Activated naive CD4-positive, alpha-beta T cell treated with anti-CD3 and anti-CD28 coated beads, Interleukin-2, amount 50 U/mL, for 16 hours (primary cell): ENCODE measurements at regions not wholly inside any gene's neighbourhood (a gene's known extent, or its start where the extent isn't known, plus 50 kb on each side); places are given as distances from the start of the nearest gene placed in this dataset.

Source experiments
- DNase-seq: peaks from one replicate; pipeline ENCODE4 v3.0.0-alpha.2; 2020

- no peak for DNase-seq
Measured at GRCh38 chr18:24995056-24995455, 356.9 kb downstream of the ZNF521 start.

DNA sequence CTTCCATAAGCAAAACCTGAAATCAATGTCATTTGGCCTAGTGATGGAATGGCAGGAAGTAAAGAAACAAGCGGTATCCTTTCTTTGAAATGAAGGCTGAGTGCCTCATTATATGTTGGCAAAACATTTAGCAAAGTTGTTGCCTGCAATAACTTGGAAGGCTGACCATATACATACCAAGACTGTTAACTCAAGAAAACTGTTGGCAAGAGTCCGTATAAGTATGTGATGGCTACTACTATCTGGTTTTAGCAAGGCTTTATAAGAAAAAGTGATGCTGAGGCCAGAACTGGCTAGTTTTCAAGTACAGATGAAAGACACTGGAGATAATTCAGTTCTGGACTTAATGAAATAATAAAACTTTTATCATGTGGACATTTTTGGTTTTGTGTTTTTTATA is 356.2 kb downstream of the ZNF521 start:
- no peak for DNase-seq

GRCh38 chr18:24999650-25000267 is 352.2 kb downstream of the ZNF521 start:
- no peak for DNase-seq

DNA sequence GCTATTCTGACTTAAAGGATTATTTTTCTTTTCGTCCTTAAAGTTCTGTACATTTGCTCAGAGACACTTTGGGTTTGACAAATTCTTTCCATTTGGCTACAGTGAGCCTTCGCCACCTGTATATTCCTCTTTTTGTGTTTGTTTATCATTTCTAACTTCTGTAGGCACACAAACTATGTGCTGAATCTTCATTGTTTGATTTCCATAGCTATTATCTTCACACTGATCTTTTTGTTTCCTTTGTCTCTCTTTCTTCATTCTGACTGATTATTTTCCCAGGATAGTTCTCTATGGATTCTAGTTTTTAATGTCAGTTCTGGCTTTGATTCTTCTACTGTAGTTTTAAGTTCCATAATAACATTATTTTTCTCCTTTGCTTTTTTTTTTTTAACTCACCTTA is 350.2 kb downstream of the ZNF521 start:
- no peak for DNase-seq

GRCh38 chr18:25005541-25006403 is 346.2 kb downstream of the ZNF521 start:
- no peak for DNase-seq

DNA sequence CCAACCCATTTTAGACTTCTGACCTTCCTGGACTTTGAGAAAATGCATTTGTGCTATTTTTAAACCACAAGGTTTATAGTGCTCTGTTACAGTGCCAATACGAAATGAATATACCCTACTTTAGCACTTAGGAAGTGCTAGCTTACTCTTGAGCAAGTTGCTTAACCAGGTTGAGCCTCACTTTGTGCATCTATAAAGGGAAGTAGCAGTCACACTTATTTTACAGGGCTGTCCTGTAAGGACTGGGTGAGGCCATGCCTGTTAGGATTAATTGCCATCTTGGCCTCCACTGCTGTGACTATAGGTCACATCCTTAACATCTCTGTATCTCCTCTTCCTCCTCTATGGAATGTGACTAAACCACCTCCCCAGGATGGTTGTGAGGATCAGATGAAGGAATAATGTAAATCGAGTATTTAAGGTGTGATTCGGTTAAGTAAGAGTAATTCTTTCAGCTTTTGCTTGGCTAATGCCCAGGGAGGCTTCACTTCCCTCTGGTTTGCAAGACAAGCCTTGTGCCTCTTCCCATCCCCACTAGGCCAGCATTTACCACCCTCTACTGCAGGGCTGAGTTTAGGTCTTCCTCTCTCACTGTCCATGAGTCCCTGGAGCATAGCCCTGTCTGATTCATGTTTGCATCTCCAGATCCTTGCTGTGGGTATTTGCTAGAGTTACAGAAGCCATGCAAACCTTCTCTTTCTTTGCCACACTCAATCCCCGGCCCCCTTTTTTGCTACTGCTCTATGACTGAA is 341.2 kb downstream of the ZNF521 start:
- DNase-seq: no peak
